Suprapubic skin (tissue), 3 donors: ENCODE measurements at regions not wholly inside any gene's neighbourhood (a gene's known extent, or its start where the extent isn't known, plus 50 kb on each side); places are given as distances from the start of the nearest gene placed in this dataset.

ENCODE experiments used
- POLR2A ChIP-seq, 2 donors: fragments of 450-650 bp; IDR thresholded peaks; one replicate each; pipeline ENCODE4 v1.6.1; 2017; ENCODE audit warnings: antibody characterized with exemption in 2 of 2, mild to moderate bottlenecking in 2 of 2, moderate library complexity in 2 of 2
- TF ChIP-seq, protein P1 (sequence below), 2 donors: fragments of 200-600 bp in 1 of 2; fragments of 450-650 bp in 1 of 2; sonication (generic) in 1 of 2; IDR thresholded peaks; one replicate each; pipeline ENCODE4 v1.5.1; 2016 to 2019; ENCODE audit warnings: antibody characterized with exemption in 2 of 2, mild to moderate bottlenecking in 1 of 2, moderate library complexity in 1 of 2

DNA sequence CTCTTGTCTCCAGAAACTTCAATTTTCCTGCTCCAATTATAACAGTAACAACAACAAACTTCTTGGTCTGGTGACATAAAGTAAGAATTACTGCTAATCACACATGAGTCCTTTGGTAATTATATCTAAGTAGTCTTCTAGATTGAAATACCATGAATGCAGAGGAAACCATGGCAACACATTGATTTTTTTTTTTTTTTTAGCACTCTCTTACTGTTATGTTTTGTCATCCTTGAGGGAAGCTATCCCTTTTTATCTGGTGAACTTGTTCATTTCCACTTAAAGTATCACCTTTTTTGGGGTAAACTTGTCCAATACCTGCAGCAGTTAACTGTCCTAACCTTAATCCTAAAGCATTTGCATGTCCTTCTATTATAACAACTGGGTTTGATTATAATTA, 256.3 kb downstream of the B3GLCT start:
- TF ChIP-seq, protein P1, sequence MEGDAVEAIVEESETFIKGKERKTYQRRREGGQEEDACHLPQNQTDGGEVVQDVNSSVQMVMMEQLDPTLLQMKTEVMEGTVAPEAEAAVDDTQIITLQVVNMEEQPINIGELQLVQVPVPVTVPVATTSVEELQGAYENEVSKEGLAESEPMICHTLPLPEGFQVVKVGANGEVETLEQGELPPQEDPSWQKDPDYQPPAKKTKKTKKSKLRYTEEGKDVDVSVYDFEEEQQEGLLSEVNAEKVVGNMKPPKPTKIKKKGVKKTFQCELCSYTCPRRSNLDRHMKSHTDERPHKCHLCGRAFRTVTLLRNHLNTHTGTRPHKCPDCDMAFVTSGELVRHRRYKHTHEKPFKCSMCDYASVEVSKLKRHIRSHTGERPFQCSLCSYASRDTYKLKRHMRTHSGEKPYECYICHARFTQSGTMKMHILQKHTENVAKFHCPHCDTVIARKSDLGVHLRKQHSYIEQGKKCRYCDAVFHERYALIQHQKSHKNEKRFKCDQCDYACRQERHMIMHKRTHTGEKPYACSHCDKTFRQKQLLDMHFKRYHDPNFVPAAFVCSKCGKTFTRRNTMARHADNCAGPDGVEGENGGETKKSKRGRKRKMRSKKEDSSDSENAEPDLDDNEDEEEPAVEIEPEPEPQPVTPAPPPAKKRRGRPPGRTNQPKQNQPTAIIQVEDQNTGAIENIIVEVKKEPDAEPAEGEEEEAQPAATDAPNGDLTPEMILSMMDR (IDR thresholded peaks at IDR 0.05), result no peak
- no peak for TF ChIP-seq POLR2A (IDR thresholded peaks at IDR 0.05)
